A673 (cell line): ENCODE measurements at regions not wholly inside any gene's neighbourhood (a gene's known extent, or its start where the extent isn't known, plus 50 kb on each side); places are given as distances from the start of the nearest gene placed in this dataset.

Experiments used
- CTCF ChIP-seq: fragments of 300-800, 200-600 bp; sonication (generic); conservative IDR thresholded peaks from 2 replicates; pipeline ENCODE4 v1.5.1; 2017; ENCODE audit warnings: low read depth, mild to moderate bottlenecking, antibody characterized with exemption, low read length, moderate library complexity, mixed read lengths
- EZH2 ChIP-seq: fragments of 200-600 bp; sonication (generic); IDR thresholded peaks from 2 replicates; pipeline ENCODE4 v1.6.1; 2017; ENCODE audit warnings: borderline replicate concordance, low read depth, mild to moderate bottlenecking, mixed read lengths, antibody characterized with exemption, low read length; ENCODE audit not compliant: poor library complexity, severe bottlenecking

- TF ChIP-seq CTCF = no peak
- TF ChIP-seq EZH2 = no peak
Measured at GRCh38 chr15:81766829-81767475, 278.9 kb downstream of the MEX3B start.
